Activated CD8-positive, alpha-beta memory T cell treated with anti-CD3 and anti-CD28 coated beads for 36 hours (primary cell): ENCODE measurements at regions not wholly inside any gene's neighbourhood (a gene's known extent, or its start where the extent isn't known, plus 50 kb on each side); places are given as distances from the start of the nearest gene placed in this dataset.

ENCODE experiments used
- CTCF ChIA-PET: fragments of 350-600 bp; sonication (Branson Sonifier 250); formaldehyde crosslinking; loops from one replicate; lab custom pipeline; 2021; ENCODE audit warnings: antibody characterized with exemption; lab: Charles Lee
- POLR2A ChIA-PET: fragments of 350-600 bp; sonication (Branson Sonifier 250); formaldehyde crosslinking; loops from one replicate; lab custom pipeline; 2021; ENCODE audit warnings: antibody characterized with exemption; lab: Charles Lee

DNA sequence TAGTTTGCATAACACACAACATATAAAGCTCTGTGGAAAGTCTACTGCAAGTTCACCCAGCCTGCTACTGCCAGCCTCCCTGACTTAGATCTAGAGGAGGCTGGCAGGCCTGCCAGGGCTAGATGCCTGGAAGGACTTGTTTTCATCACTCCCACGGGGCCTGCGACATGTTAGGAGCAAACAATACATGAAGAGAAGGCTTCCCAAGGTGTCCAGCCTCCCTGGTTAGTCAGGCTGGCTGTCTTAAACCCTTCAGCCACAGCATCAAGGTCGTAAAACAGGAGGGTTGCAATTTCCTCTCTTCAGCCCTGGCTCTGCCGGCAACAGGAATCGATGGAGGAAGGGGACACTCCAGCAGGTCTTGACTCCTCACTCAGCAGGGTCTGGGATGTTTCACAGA is 104.5 kb downstream of the NGF start:
- POLR2A ChIA-PET: no interaction called here
- CTCF ChIA-PET: no interaction called here

DNA sequence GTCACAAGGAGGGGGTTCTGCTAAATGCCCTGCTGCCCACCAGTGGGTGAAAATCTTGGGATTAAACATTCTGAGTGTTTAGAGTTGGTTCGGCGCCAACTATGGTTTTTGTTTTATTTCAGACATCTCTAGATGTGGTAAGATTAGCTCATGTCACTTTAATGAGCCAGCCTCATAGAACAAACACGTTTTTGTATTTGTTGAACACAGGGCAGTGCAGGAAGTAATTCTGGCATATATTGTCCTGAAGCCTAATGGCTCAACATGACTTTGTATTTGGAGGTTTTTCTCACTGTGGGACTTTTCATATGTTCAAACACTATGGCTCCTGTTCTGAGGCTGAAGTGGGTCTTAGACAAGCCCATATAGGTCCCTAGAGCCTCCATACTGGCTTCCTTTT is 107.8 kb downstream of the NGF start:
- CTCF ChIA-PET: no interaction called here
- POLR2A ChIA-PET: no interaction called here

DNA sequence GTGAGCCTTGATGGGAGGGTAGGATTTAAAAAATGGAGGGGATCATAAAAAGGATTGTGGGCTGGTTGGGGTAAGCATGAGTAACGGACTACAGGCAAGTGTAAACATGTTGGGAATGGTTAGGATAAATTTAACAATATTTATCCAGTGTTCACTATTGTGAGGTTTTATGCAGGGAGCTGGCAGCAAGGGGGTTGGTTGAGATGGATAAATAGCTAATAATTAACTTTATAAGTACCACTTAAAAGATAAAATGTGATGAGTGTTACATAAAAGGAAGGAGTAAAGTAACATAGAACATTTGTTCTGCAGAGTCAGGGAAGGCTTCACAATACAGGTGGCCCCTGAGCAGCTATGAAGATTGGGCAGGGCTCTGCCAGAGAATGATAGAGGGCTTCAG is 109.0 kb downstream of the NGF start:
- ChIA-PET POLR2A (no interaction called here), CTCF (no interaction called here)

DNA sequence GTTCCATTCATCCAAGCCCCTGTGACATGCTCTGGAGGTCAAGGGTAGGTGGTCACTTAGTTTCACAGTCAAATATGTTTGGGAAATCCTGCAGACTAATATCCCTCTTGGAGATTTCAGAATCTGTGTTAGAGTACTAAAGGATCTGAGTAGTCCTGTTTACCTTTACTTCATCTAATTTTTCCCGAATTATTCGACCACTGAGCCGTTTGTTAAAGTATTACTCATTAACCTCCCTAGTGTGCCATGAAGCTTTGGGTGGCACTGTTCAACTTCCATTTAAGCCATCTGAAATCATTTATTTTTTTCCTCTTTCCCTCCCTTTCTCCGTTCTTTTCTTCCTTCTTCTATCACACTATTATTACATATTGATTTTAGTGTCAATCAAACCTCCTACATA is 109.9 kb downstream of the NGF start:
- ChIA-PET CTCF (no interaction called here), POLR2A (no interaction called here)

DNA sequence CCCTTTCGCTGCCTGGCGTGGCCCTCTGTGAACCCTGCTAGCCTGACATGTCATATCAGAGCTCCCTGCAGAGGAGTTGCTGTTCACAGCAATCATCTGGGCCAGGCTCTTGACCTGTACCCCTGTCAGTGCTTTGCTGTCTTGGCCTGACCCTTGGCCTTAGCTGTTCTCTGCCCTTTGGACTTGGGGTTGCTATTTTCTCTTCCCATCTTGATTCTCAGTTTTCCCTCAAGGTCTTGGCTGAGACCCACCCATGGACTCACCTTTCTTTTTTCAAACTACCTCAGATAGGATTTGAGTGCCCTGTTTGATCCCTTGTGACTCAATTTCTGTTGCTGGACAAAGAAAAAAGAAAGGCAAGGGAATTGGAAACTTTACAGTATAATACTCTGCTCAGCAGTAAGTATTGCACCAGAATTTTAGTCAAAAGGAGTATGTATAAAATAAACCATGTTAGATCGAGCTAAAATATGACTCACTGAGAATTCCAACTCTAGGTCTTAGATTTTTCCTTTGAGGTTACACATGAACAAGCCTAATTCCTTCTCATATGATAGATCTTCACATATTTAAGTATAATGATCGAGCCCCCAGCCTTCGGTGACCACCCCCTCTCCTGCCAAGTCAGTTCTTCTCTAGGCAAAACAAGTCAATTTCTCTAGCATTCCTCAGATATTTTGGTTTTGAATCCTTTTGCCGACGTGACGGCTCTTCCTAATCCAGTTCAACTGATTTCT is 110.5 kb downstream of the NGF start:
- ChIA-PET CTCF (interaction anchor here (1.0 kb wide), 1 partner anchor 14 kb away, joined by 3 read pairs; no protein-coding TSS in a partner anchor), POLR2A (no interaction called here)

DNA sequence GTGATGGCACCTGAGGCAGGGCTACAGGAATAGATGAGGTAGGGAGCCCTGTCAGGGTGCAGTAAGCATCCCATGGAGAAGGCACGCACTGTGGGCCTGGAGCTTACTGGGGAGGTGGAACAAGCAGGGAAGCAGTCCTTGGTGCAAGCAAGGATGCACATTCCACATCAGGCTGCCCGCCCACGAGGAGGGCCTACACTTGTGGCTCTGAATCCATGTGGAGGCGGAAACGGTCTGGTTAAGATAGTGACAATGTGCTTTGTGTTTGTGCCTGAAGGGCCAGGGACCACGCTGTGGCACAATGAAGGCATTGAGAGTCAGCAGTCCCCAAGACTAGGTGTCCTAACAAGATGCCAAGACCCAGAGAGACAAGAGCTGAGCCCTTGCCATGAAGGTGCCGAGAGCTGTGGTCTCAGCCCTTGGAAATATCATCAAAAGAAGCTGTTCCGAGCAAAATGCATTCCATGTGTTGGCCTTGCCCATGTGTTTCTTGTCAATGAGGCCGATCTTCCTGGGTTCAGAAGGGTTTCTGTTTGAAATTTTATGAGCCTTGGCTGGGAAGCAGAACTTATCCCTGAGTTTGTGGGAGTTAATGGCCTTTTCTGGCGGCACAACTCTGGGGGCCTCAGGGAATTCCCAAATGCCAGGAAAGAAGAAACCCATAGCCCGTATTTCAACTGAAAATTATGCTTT is 111.9 kb downstream of the NGF start:
- CTCF ChIA-PET: interaction anchor here (1.0 kb wide), 1 partner anchor 15 kb away, joined by 3 read pairs; no protein-coding TSS in a partner anchor
- POLR2A ChIA-PET: no interaction called here

DNA sequence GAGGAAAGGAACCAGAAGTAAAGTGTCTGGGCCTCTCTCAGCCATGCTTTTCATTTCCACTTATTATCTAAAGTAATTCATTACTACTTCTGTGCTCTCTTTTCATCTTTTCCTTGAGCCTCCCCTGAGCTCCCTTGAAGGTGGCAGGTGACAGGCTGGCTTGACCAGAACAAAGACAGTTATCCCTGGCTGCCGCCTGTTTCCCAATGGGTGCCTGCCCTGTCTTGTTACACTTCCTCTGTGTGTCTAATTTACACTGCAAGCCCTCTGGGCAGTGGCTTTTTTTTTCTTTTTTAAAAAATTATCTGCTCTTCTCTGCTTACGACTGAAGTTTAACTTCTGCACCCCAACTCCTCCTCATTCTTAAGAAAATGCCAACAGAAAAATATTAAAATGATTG is 113.4 kb downstream of the NGF start:
- ChIA-PET CTCF (no interaction called here), POLR2A (no interaction called here)

DNA sequence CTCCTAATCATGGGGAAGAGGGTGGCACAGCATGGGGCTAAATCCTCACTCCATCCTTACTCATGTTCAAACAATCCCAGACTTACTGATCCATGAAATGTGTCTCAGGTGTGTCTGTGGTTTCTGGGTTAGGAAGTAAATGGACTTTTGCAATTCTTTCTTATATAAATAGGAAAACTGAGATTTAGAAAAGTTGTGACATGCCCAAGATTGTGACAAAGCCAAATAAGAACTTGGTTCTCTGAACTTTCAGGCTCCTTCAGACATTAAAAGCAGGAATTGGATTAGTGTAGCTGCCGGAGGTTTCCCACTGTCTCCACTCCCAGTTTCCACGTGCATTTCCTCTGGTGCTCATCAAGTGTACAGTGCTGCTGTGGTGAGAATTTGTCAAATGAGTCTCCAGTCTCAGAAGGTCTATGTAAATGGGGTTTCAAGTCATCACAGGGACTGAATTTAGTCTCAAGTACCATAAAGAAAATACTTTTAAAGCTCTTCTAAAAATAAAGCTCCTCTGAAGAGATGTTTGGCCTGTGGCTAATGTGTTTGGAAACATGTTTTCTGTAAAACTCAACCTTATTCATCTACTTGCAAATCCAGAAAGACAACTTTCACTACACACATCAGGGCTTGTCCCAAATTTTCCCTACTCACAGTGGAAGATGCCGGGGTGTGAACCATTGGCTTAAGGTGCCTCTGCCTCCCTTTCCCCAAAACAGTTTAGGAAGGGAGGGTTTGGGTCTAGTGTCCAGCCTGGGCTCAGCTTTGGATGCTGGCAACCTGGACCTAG is 115.2 kb downstream of the NGF start:
- POLR2A ChIA-PET: no interaction called here

DNA sequence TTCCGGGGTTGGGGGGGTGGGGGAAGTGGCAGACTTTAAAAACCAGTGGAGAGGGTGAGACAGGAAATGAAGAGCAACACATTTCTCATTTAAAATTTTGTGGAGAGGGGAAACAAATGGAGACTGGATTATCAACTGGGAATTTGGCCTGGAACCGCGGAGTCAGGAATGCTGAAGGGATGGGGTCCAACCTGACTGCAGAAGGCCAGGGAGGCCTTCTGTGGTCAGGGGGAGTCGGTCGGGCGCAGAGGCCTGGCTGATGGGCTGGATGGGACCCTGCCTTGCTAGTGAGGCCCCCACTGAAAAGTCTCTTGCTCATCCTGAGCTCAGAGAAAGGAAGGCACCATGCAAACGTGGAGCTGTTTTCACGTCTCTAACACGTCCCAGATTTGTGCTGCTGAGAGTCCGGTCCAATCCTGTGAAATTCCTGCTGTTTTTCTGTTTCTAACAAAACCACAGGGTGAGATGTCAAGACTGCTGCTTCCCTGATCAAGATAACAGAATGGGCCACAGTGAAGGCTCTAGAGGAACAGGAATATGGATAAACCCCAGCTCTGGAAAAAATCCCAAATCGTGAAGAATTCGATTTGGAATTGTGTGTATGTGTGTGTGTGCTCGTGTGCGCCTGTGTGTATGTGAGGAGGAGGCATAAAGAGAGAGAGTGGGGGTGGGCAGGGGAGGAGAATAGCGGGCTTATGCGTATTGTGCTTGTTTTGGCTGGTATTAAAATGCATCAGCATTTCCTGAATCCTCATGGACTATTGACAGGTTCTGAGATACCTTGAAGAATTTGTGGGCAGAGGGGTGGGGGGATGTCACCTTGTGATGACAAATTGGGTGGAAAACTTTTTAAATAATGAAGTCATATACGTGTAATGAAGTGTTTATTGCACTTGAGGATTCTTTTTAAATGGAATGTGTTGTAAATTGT is 117.4 kb downstream of the NGF start:
- POLR2A ChIA-PET: no interaction called here
- CTCF ChIA-PET: interaction anchor here (0.7 kb wide), 1 partner anchor 930 kb away, joined by 3 read pairs; no protein-coding TSS in a partner anchor

More for the DNA sequence above, 115.2 kb downstream of the NGF start:
- CTCF ChIA-PET: no interaction called here

DNA sequence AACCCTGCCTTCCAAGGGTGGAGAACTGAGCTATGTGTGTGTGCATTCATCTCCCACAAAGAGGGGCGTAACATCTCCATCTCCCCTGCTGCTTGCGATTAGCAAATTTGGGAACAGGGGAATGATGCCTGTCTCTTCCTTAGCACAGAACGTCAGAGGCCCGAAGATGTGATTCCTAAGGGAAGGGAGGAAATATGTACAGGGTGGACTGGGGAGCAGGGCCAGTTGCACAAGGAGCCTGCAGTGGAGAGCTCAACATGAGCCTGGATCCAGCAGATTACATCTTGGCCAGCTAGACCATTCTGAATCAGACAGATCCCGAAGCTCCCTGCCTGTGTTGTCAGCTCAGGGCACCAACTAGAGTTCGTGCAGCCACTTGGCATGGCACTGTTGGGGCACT is 118.1 kb downstream of the NGF start:
- POLR2A ChIA-PET: no interaction called here
- CTCF ChIA-PET: no interaction called here

DNA sequence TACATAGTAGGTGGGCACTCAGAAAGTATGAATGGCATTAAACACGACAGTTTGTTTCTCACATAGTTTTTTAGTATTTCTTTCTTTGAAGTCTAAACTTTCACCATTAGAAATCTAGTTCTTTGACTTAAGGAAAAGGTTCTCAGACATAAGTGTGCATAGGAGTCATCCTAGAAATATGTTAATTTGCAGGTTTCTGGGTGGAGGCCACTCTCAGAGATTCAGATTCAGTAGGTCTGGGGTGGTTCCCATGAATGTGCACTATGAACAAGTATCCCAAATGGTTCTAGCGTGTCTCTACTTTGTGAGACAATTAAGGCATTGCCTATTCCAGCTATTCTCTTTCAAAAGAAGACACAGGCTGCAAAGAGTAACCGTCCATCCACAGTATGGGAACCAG is 119.3 kb downstream of the NGF start:
- POLR2A ChIA-PET: no interaction called here
- CTCF ChIA-PET: no interaction called here

DNA sequence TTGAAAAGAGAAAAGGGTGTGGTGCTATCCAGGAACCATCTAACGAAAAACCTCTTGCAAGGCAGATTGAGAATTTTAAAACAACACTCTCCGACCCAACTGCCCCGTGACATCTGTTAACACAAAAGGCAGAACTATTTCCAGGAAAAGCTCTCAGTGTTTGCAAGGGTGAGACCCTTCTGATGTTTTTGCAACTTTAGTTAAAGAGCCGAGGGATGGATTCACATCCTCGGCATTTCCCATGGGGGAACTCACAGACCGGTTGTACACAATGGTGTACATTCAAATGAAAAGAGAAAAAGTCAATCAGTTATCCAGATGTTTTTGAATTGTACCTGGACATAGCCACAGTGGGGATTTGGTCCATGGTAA is 120.0 kb downstream of the NGF start:
- POLR2A ChIA-PET: no interaction called here
- CTCF ChIA-PET: no interaction called here

DNA sequence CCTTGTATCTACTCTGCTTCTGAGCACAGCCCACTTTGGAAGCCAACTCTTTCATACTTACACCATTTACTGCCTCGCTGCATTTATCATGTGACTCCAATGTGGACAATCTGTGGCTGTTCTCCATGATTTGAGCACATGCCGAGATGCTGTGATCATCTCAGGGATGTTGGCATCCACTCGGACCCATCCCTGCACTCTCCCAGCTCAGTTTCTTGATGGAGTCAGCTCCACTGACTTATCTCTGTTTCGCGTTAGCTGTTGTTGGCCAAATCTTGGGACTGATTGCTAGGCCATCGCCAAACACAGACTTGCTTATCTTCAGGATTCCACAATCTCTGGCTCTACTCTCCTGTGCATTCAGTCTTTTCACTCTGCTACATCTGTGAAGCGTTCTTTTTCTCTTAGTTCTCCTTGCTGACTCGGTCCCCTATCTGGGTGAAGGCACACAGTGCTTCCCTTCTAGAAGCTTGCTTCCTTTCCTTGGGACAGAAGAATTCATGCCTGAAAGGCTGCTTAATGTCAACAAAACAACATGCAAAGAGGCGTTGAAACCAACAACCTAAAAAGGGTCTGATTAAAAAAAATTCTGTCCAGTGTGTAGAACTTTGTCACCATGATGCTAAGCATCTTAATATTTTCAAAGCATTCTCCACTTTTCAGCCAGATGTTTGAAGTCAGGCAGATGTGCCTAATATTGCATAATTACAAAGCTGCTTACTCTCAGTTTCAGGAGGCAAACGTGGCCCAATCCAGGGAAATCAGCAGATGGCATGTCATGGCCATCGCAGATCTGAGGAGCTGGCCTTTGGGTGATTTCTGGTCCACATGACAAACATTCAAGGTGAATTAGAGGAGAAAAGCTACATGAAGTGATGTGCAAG is 120.7 kb downstream of the NGF start:
- POLR2A ChIA-PET: no interaction called here
- CTCF ChIA-PET: no interaction called here

DNA sequence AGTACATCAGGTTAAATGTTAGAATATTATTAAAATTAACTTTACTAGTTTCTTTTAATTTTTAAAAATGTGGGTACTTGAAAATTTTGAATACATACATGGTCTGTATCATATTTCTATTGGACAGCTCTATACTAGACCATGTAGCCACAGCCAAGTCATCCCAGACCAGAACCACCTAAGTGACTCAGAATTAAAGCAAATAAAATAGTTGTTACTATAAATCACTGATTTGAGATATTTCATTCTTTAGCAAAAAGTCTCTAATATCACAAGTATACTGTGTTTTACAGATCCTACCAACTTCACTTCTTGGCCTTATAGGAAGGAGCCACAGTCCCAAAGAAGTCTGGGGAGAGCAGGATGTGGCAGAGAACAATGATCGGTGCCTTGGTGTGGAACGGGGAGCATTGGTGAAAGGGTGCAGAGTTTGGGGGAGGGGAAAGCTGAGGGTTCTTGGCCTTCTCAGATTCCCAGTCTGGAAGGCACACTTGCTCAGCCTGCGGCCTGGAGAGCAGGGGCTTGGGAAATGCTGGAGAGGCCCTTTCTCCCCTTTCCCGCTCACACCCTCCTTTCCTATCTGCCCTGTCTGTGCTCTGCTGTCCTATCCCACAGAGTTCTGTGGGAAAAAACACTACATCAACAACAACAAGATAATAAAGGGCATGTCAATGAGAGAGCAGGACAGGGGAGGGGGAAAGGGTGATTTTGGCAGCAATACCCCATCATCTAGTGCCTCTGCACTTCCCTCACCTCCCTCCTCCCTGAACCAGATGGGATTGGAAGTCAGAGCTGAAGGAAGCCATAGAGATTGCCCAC is 122.1 kb downstream of the NGF start:
- ChIA-PET POLR2A (no interaction called here), CTCF (no interaction called here)

DNA sequence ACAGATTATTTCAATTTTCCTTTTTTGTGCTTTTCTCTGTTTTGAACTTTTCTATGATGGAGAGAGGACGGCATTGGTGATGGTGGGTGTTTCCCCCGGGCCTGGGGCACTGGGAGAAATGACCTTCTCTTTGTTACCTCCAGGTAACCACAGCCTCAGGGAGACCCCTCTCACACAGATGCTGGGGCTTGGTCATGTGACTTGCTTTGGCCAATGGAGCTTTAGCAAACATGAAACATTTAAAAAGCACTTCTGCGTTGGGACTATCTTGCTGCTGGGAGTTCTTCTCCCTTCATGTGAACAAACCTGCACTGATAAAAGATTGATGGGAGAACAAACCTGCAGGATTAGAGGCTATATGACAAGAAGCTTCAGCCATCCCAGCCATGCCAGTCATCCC is 122.9 kb downstream of the NGF start:
- ChIA-PET CTCF (no interaction called here), POLR2A (no interaction called here)

DNA sequence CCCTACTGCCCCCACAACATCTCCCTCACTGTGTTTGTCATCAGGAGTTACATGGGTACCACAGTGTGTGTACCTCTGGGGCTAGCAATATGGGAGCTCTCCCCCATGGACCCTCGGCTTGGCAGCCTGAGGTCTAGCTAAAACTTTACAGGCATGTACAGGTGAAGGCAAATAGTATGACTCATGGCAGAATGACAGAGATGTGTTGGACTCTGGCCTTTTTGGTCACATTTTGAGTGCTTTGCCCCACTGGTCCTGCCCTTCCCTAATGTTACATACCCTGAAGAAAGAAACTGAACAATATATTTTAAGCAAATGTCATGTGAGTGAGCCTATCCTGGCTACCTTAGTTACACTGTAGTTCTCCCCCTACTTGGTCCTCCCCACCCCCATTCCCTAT is 124.0 kb downstream of the NGF start:
- ChIA-PET CTCF (no interaction called here), POLR2A (no interaction called here)

DNA sequence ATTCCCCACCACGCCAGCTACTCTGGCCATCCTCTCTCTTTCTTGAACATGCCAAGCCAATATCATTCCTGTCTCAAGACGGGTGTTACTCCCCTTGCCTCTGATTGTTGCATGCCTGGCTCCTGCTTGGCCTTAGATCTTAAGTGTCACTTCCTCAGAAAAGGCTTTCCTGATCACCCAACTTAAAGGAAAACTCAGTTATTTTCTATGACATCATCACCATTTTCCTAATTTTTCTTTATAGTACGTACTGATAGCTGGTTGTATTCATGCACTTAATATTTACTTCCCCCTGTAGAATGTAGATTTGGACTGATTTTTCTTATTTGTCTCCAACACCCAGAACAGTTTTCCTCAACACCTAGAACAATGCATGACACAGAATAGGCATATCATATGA is 123.8 kb upstream of the TSPAN2 start:
- POLR2A ChIA-PET: no interaction called here
- CTCF ChIA-PET: no interaction called here
